H9 (cell line): ENCODE measurements at regions not wholly inside any gene's neighbourhood (a gene's known extent, or its start where the extent isn't known, plus 50 kb on each side); places are given as distances from the start of the nearest gene placed in this dataset.

Experiments used
- DNase-seq: peaks from one replicate; pipeline ENCODE4 v3.0.0-alpha.2; 2017
- H2AFZ ChIP-seq: one replicate; pipeline ENCODE4 v1.6.1; 2013; ENCODE audit warnings: mild to moderate bottlenecking, low read length, control low read depth, moderate library complexity
- H2AK5ac ChIP-seq: 2 replicates; pipeline ENCODE4 v1.6.1; 2013; ENCODE audit warnings: low read length, control low read depth, mixed read lengths; ENCODE audit not compliant: insufficient read length
- H2BK120ac ChIP-seq: one replicate; pipeline ENCODE4 v1.6.1; 2013; ENCODE audit warnings: low read depth, mild to moderate bottlenecking, low read length, control low read depth, inconsistent platforms; ENCODE audit not compliant: poor library complexity, severe bottlenecking
- H2BK12ac ChIP-seq: 2 replicates; pipeline ENCODE4 v1.6.1; 2013; ENCODE audit warnings: low read length, control low read depth, mixed read lengths, low read depth; ENCODE audit not compliant: insufficient read length
- H2BK15ac ChIP-seq: 2 replicates; pipeline ENCODE4 v1.6.1; 2013; ENCODE audit warnings: low read depth, low read length, control low read depth
- H2BK20ac ChIP-seq: one replicate; pipeline ENCODE4 v1.6.1; 2013; ENCODE audit warnings: low read depth, mild to moderate bottlenecking, low read length, control low read depth, inconsistent platforms; ENCODE audit not compliant: poor library complexity, severe bottlenecking
- H2BK5ac ChIP-seq: 2 replicates; pipeline ENCODE4 v1.6.1; 2013; ENCODE audit warnings: low read length, control low read depth, mixed read lengths; ENCODE audit not compliant: insufficient read length
- H3K14ac ChIP-seq: 2 replicates; pipeline ENCODE4 v1.6.1; 2013; ENCODE audit warnings: low read length, control low read depth; ENCODE audit not compliant: insufficient read depth
- H3K18ac ChIP-seq: 2 replicates; pipeline ENCODE4 v1.6.1; 2013; ENCODE audit warnings: low read depth, mild to moderate bottlenecking, mixed read lengths, low read length, control low read depth; ENCODE audit not compliant: insufficient read length
- H3K23ac ChIP-seq: 2 replicates; pipeline ENCODE4 v1.6.1; 2013; ENCODE audit warnings: low read length, control low read depth, mixed read lengths, low read depth; ENCODE audit not compliant: insufficient read length
- H3K23me2 ChIP-seq: 2 replicates; pipeline ENCODE4 v1.6.1; 2013; ENCODE audit warnings: low read depth, mild to moderate bottlenecking, mixed read lengths, low read length, control low read depth; ENCODE audit not compliant: insufficient read length, poor library complexity, severe bottlenecking
- H3K27ac ChIP-seq: 2 replicates; pipeline ENCODE4 v1.5.1; 2013; ENCODE audit warnings: low read length, control low read depth, mixed read lengths, low read depth; ENCODE audit not compliant: insufficient read length
- H3K27me3 ChIP-seq: 2 replicates; pipeline ENCODE4 v1.6.1; 2013; ENCODE audit warnings: low read length, control low read depth, inconsistent platforms; ENCODE audit not compliant: insufficient read depth
- H3K4ac ChIP-seq: 2 replicates; pipeline ENCODE4 v1.6.1; 2013; ENCODE audit warnings: low read depth, mild to moderate bottlenecking, control low read depth, inconsistent platforms, low read length, moderate library complexity
- H3K4me1 ChIP-seq: 2 replicates; pipeline ENCODE4 v1.6.1; 2013; ENCODE audit warnings: low read length, control low read depth, inconsistent platforms; ENCODE audit not compliant: insufficient read depth
- H3K4me2 ChIP-seq: 2 replicates; pipeline ENCODE4 v1.6.1; 2013; ENCODE audit warnings: low read length, control low read depth, mixed read lengths; ENCODE audit not compliant: insufficient read length, insufficient read depth
- H3K56ac ChIP-seq: 2 replicates; pipeline ENCODE4 v1.6.1; 2013; ENCODE audit warnings: low read depth, mild to moderate bottlenecking, mixed read lengths, low read length, control low read depth; ENCODE audit not compliant: insufficient read length
- H3K79me1 ChIP-seq: 2 replicates; pipeline ENCODE4 v1.6.1; 2013; ENCODE audit warnings: low read depth, mild to moderate bottlenecking, moderate library complexity, low read length, control low read depth, inconsistent platforms; ENCODE audit not compliant: insufficient read depth, poor library complexity, severe bottlenecking
- H3K79me2 ChIP-seq: 2 replicates; pipeline ENCODE4 v1.6.1; 2013; ENCODE audit warnings: low read length, control low read depth, inconsistent platforms; ENCODE audit not compliant: insufficient read depth
- H3K9ac ChIP-seq: 2 replicates; pipeline ENCODE4 v1.6.1; 2013; ENCODE audit warnings: low read length, control low read depth, mixed read lengths; ENCODE audit not compliant: insufficient read length; ENCODE audit errors: extremely low read depth
- H3K9me3 ChIP-seq: one replicate; pipeline ENCODE4 v1.6.1; 2013; ENCODE audit warnings: low read depth, low read length, inconsistent platforms; ENCODE audit not compliant: control insufficient read depth
- H3T11ph ChIP-seq: one replicate; pipeline ENCODE4 v1.6.1; 2013; ENCODE audit warnings: mild to moderate bottlenecking, low read length, control low read depth, inconsistent platforms
- H4K20me1 ChIP-seq: one replicate; pipeline ENCODE4 v1.6.1; 2013; ENCODE audit not compliant: control insufficient read depth, insufficient read length, insufficient read depth
- H4K5ac ChIP-seq: 2 replicates; pipeline ENCODE4 v1.6.1; 2013; ENCODE audit warnings: low read depth, mild to moderate bottlenecking, mixed read lengths, low read length, control low read depth; ENCODE audit not compliant: insufficient read length
- H4K8ac ChIP-seq: replicated peaks from 2 replicates; pipeline ENCODE4 v1.6.1; 2013; ENCODE audit warnings: low read length, control low read depth, mixed read lengths, low read depth; ENCODE audit not compliant: insufficient read length
- H4K91ac ChIP-seq: 2 replicates; pipeline ENCODE4 v1.6.1; 2013; ENCODE audit warnings: low read depth, mild to moderate bottlenecking, moderate library complexity, mixed read lengths, low read length, control low read depth; ENCODE audit not compliant: insufficient read length
- H3K27ac Mint-ChIP-seq, 3 experiments: 2 replicates in 2 of 3; 3 replicates in 1 of 3; pipeline ENCODE4 v1.8.0; 2020 to 2021; ENCODE audit warnings: mixed read lengths in 3 of 3, mild to moderate bottlenecking in 1 of 3, moderate library complexity in 1 of 3
- H3K27me3 Mint-ChIP-seq: 2 replicates; pipeline ENCODE4 v1.8.0; 2021; ENCODE audit warnings: low read depth, mild to moderate bottlenecking, moderate library complexity, mixed read lengths
- H3K36me3 Mint-ChIP-seq, 3 experiments: 2 replicates in 2 of 3; 3 replicates in 1 of 3; pipeline ENCODE4 v1.8.0; 2020 to 2021; ENCODE audit warnings: low read depth in 3 of 3, mixed read lengths in 3 of 3; ENCODE audit not compliant: insufficient read depth in 1 of 3
- H3K4me1 Mint-ChIP-seq, 2 experiments: 2 replicates each; pipeline ENCODE4 v1.8.0; 2020; ENCODE audit warnings: mixed read lengths in 2 of 2
- H3K4me3 Mint-ChIP-seq, 2 experiments: 2 replicates in 1 of 2; 3 replicates in 1 of 2; pipeline ENCODE4 v1.8.0; 2020 to 2021; ENCODE audit warnings: mild to moderate bottlenecking in 2 of 2, mixed read lengths in 2 of 2, moderate library complexity in 1 of 2
- H3K9me3 Mint-ChIP-seq, 2 experiments: 2 replicates in 1 of 2; 3 replicates in 1 of 2; pipeline ENCODE4 v1.8.0; 2020; ENCODE audit warnings: mild to moderate bottlenecking in 2 of 2, mixed read lengths in 2 of 2, moderate library complexity in 1 of 2
- WGBS: extraction: QIAGEN DNeasy Blood & Tissue Kit; methylation state at CpG from one replicate; pipeline ENCODE4 v1.1.7; 2013; ENCODE audit warnings: missing lambda C conversion rate, low lambda C conversion rate, mixed read lengths; ENCODE audit not compliant: insufficient read length; ENCODE audit errors: extremely low coverage; 5-methylcytosine and 5-hydroxymethylcytosine counted together
- TF ChIP-seq, protein P1 (sequence below): fragments of 200-600 bp; sonication (generic); conservative IDR thresholded peaks from 3 replicates; pipeline ENCODE4 v1.8.0; 2021; ENCODE audit warnings: antibody characterized with exemption, mild to moderate bottlenecking

GRCh38 chr7:142557971-142558582 lies 191.2 kb upstream of the PRSS1 start:
- Histone ChIP-seq H3K4me2 (no peak overlapping the region), H2BK12ac (no peak overlapping the region), H4K20me1 (no peaks in the 10 kb centered on the region), H3K23me2 (no peaks in the 10 kb centered on the region), H2BK20ac (no peak overlapping the region), H3K79me2 (no peaks in the 10 kb centered on the region), H2BK5ac (no peak overlapping the region), H3K27ac (no peak overlapping the region), H3K27me3 (no peaks in the 10 kb centered on the region), H3K14ac (no peak overlapping the region), H2AK5ac (no peak overlapping the region), H4K91ac (no peak overlapping the region), H3K23ac (no peak overlapping the region), H2BK15ac (no peak overlapping the region), H3K18ac (no peak overlapping the region), H3K9ac (no peak overlapping the region), H3K56ac (no peak overlapping the region), H4K5ac (no peak overlapping the region), H3K4ac (no peak overlapping the region), H2AFZ (no peak overlapping the region), H3K4me1 (no peaks in the 10 kb centered on the region), H3K9me3 (no peaks in the 10 kb centered on the region), H4K8ac (no peak overlapping the region), H2BK120ac (no peak overlapping the region), H3T11ph (no peak overlapping the region), H3K79me1 (no peaks in the 10 kb centered on the region)
- H3K27me3 Mint-ChIP-seq: no peaks in the 10 kb centered on the region
- WGBS: no CpG with 5 or more reads among the region's 5 CpGs
- no peak overlapping the region for H3K4me3 Mint-ChIP-seq
- DNase-seq: peak; percentile 70
- H3K36me3 Mint-ChIP-seq: no peaks in the 10 kb centered on the region
- TF ChIP-seq, protein P1, sequence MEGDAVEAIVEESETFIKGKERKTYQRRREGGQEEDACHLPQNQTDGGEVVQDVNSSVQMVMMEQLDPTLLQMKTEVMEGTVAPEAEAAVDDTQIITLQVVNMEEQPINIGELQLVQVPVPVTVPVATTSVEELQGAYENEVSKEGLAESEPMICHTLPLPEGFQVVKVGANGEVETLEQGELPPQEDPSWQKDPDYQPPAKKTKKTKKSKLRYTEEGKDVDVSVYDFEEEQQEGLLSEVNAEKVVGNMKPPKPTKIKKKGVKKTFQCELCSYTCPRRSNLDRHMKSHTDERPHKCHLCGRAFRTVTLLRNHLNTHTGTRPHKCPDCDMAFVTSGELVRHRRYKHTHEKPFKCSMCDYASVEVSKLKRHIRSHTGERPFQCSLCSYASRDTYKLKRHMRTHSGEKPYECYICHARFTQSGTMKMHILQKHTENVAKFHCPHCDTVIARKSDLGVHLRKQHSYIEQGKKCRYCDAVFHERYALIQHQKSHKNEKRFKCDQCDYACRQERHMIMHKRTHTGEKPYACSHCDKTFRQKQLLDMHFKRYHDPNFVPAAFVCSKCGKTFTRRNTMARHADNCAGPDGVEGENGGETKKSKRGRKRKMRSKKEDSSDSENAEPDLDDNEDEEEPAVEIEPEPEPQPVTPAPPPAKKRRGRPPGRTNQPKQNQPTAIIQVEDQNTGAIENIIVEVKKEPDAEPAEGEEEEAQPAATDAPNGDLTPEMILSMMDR: peak; percentile 90
- H3K27ac Mint-ChIP-seq: no peak overlapping the region; a peak in 1 of 7 replicates
- peaks cover 5 to 7% of the 10 kb centered on the region in 2 experiments; a peak in 3 of 4 replicates for H3K4me1 Mint-ChIP-seq
- no peaks in the 10 kb centered on the region for H3K9me3 Mint-ChIP-seq
